ENCODE measurements at regions not wholly inside any gene's neighbourhood (a gene's known extent, or its start where the extent isn't known, plus 50 kb on each side); places are given as distances from the start of the nearest gene placed in this dataset.

GRCh38 chr10:29096303-29096824 lies 192.5 kb upstream of the LYZL1 start:
- DNase-seq = no peak

GRCh38 chr10:29098423-29098822 lies 190.4 kb upstream of the LYZL1 start:
- DNase-seq = no peak

- no peak for DNase-seq
Measured at GRCh38 chr10:29099001-29099400, 189.9 kb upstream of the LYZL1 start.

- no peak for DNase-seq
Measured at GRCh38 chr10:29099415-29099814, 189.5 kb upstream of the LYZL1 start.

- no peak for DNase-seq
Measured at GRCh38 chr10:29100505-29100904, 188.4 kb upstream of the LYZL1 start.

- no peak for DNase-seq
Measured at GRCh38 chr10:29102233-29102632, 186.6 kb upstream of the LYZL1 start.

- no peak for DNase-seq
Measured at GRCh38 chr10:29102636-29103035, 186.2 kb upstream of the LYZL1 start.

GRCh38 chr10:29104661-29105399 lies 184.0 kb upstream of the LYZL1 start:
- DNase-seq = no peak

- DNase-seq = no peak
Measured at GRCh38 chr10:29105516-29106215, 183.2 kb upstream of the LYZL1 start.

GRCh38 chr10:29106287-29106686 lies 182.6 kb upstream of the LYZL1 start:
- DNase-seq = no peak

- no peak for DNase-seq
Measured at GRCh38 chr10:29107866-29108498, 180.9 kb upstream of the LYZL1 start.

- DNase-seq = no peak
Measured at GRCh38 chr10:29109707-29110571, 178.9 kb upstream of the LYZL1 start.

GRCh38 chr10:29112827-29113615 lies 175.8 kb upstream of the LYZL1 start:
- no peak for DNase-seq

- DNase-seq = no peak
Measured at GRCh38 chr10:29113616-29113945, 175.3 kb upstream of the LYZL1 start.

GRCh38 chr10:29114141-29114540 lies 174.7 kb upstream of the LYZL1 start:
- DNase-seq = no peak

GRCh38 chr10:29117781-29118180 lies 171.1 kb upstream of the LYZL1 start:
- DNase-seq = no peak

- DNase-seq = no peak
Measured at GRCh38 chr10:29119374-29119773, 169.5 kb upstream of the LYZL1 start.

GRCh38 chr10:29120216-29120615 lies 168.7 kb upstream of the LYZL1 start:
- DNase-seq = no peak

- no peak for DNase-seq
Measured at GRCh38 chr10:29124864-29125263, 164.0 kb upstream of the LYZL1 start.

GRCh38 chr10:29127037-29127700 lies 161.7 kb upstream of the LYZL1 start:
- DNase-seq = no peak

- DNase-seq = no peak
Measured at GRCh38 chr10:29127731-29128130, 161.1 kb upstream of the LYZL1 start.
